NCI-H774 (cell line): ENCODE measurements at regions not wholly inside any gene's neighbourhood (a gene's known extent, or its start where the extent isn't known, plus 50 kb on each side); places are given as distances from the start of the nearest gene placed in this dataset.
"Not testable (repeated sequence)": the region's sequence is repeated elsewhere in the genome, so short reads cannot be mapped to it uniquely, and the experiment has no call there.

Experiments
- DNase-seq: peaks from one replicate; lab custom pipeline; 2025; lab: John Stamatoyannopoulos, UW

DNA sequence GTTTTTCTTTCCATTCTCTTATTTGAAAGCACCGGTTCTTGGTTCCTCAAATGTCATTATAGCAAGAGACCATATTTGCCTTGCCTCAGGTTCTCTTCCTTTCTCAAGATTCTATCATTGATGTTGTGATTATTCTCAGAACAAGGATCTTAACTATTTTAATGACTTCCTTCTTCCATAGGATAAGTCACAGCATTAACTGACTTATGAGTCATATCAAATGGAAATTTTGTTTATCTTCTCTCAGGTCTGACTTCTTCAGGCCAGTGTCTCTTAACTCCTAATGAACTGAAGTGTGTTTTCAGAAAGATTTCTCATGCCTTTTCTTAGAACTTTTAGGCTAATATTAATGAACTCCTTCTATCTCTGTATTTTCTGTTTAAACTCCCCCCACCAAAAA, 794.6 kb upstream of the LRRN3 start:
- no peak for DNase-seq

DNA sequence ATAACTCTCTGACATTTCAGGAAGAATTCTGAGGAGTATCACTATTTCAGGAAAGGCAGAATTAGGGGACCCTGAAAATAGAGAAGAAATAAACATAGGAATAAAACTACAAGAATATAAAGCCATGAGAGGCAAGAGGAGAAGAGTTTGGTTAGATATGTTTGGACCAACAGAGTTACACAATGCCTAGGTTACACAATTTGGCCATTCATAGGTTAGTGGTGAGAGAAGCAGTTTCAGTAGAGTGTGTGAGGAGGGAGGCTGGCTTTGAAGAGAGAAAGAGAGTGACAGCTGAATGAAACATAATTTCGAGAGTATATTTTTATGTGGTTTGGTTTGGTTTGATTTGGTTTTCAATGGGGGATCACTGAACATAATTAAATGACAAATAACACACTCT, 783.2 kb upstream of the LRRN3 start:
- DNase-seq = no peak

DNA sequence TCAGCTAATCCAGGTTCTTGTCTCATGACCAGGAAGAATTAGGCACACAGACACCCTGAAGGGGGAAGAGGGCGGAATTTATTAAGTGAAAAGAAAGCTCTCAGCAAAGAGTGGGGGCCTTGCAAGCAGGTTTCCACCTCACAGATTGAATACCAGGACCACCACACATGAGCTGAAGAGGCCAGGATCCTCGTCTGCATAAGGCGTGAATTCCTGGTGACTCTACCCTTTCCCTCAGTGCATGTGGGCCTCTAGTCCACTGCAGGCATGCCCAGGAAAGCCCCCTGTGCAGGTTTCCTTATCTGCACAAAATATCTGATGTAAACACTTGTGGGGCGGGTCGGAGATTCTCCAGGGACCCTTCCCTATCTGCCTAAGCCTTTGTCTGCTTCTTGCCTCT, 782.1 kb upstream of the LRRN3 start:
- no peak for DNase-seq

DNA sequence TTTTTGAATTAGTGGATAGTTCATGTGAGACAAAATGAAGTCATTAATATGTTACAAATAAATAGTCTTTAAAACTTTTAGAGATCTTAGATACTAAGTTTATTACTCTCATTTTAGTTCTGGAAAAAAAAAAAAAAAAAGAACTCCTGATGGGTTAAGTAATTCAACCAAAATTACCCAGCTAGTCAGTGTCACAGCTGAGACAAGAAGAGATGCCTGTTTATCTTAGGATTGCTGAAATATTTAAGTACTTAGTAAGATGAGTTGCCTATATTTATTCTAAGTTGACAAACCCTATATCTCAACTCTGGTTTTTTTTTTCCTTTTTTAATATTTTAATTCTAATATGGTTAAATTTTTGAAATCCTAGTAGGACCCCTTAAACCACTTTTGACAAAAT, 781.0 kb upstream of the LRRN3 start:
- no peak for DNase-seq

DNA sequence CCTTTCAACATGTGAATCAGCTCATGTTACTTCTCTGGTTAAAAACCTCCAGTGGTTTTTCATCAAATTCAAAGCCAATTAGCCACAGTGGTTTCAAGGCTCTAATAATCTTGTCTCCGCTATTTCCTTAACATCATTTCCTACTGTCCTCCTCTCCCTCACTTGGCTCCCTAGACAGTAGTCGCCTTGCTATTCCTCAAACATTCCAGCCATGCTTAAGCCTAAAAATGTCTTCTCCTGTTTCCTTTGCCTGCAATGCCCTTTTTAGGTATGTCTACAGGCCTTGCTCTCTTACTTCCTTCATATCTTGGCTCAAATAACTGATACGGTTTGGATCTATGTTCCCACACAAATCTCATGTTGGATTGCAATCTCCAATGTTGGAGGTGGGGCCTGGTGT, 779.4 kb upstream of the LRRN3 start:
- DNase-seq = no peak

DNA sequence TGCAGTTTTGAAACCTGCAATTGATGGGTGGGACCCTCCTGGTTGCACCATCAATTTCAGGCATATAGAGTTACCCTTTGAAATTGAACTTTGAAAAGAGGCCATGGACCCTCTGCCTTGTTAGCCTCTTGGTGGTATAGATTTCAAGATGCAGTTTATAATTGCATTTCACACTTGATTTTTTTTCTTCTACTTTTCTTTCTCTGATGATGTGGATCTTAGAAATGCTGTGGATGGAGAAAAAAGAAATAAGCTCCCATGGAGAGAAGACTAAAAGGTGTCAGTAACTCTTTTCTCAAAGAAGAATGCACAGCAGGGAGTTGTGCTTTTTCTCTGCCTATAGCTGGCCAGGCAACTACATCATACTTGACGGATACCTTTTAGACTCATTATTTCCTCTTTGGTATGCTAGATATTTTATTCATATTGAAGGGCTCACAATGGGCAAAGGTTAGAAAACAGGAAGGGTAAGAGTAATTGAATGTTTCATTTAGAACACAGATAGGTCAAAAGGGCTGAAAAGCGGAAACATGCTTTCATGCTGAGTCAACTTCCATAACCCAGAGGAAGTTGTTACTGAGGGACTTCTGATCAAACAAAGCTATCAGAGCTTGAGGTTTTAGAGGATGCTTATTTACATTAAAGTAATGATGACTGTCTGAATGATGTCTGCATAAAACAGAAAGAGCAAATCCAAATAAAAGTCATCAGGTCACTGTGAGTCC, 773.2 kb upstream of the LRRN3 start:
- DNase-seq = no peak

DNA sequence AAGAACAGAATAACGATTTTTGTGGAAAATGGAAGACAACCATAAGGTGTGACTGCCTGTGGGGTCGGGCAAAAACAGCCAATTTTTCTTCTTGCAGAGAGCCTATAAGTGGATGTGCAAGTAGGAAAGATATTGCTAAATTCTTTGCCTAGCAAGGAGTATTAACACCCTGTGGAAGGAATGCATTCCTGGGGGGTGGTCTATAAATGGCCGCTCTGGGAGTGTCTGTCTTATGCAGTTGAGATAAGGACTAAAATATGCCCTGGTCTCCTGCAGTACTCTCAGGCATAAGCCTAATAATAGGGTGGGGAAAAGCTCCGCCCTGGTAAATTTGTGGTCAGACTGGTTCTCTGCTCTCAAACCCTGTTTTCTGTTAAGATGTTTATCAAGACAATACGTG, 770.6 kb upstream of the LRRN3 start:
- not testable (repeated sequence) for DNase-seq

DNA sequence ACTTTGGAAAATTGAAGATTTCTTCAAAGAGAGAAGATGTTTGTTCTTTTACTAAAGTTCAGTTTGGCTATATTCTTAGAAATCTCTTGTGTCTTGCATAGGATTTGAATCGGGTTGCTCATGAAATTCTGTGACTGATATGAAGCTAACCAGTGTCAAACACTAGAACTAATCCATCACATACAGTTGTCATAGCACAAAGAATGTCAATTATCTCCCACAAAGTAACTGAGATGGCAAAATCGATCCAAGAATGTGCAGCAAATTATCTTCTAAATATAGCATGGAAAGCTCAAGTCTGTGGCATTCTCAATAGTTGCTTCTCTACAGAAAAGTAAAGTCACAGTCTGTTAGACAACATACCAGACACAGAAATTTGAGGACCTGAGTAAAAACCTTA, 768.1 kb upstream of the LRRN3 start:
- DNase-seq = no peak

DNA sequence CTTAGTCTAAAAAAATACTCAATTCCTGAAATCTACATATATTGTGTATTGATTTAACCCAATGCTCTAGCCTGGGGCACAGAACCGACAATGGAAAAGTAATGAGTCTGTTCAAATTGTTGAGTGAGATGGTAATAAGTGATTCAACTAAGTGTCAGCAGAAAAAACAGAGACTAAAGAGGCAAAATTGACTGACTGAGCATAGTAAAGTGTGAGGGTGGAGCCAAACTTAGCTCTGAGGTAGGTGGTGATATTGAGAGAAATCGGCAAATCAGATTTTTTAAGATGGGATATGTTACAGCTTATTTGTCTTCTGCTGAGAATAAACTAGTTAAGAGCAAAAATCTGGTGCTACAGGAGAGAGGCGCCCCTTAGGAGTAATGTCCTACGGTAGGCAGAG, 764.0 kb upstream of the LRRN3 start:
- DNase-seq = no peak

DNA sequence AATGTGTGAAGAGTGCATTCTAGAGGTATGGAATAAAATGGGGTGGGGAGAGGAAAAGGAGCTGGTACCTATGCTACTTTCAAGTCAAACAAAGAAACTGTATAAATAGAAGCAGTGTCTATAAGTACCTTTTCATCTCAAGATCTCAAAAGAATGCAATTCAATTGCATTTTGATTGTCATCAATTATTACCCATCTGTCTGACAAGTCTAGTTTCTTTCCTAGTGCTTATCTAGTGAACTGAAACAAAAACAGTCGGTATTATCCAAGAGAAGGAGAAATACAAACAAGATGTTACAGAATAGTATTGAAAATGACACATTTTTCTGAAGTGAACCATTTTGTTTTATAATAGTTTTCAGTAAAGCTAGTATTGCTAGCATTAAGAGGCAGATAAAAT, 754.5 kb upstream of the LRRN3 start:
- no peak for DNase-seq

DNA sequence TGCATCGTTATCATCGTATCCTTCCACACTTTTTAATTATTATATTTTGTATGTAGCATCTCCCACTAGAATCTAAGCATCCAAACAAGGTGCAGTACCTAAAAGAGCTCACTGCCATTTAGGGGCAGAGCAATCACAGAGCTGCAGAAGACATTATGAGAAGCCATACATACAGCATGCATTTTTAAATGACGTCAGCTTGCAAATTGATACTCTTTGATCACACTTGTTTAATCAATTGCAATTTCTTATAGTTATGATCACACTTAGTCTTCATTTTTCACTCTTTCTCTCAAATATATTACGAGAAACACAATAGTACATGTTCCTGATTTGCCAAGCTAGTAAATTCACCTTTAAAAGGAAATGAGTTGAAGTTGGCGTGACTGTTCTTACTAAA, 753.3 kb upstream of the LRRN3 start:
- DNase-seq = no peak

DNA sequence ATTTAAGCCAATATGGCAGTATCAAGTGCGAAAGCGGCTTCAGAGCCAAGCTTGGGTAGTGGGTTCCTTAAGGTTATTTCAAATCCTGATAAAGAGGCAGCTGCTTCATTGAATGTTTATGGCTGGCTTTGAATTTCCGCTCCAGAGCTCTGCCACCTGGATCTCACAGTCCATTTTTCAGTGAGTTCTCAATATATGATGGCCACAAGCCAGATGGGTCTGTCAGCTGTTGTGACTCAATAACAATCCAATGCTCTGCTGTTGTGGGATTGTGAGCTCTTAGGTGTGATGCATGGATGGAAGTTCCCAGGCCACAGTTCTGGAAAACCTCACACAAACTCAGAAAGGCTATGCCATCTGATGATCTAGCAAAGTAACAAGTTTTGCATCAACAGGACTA, 743.8 kb upstream of the LRRN3 start:
- DNase-seq = no peak

DNA sequence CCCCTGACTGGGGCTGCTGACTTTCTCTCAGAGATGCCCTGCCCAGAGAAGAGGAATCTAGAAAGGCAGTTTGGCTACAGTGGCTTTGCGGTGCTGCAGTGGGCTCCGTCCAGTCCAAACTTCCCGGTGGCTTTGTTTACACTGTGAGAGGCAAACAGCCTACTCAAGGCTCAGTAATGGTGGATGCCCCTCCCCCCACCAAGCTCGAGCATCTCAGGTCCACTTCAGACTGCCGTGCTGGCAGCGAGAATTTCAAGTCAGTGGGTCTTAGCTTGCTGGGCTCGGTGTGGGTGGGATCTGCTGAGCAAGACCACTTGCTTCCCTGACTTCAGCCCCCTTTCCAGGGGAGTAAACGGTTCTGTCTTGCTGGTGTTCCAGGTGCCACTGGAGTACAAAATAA, 734.5 kb upstream of the LRRN3 start:
- DNase-seq = no peak

DNA sequence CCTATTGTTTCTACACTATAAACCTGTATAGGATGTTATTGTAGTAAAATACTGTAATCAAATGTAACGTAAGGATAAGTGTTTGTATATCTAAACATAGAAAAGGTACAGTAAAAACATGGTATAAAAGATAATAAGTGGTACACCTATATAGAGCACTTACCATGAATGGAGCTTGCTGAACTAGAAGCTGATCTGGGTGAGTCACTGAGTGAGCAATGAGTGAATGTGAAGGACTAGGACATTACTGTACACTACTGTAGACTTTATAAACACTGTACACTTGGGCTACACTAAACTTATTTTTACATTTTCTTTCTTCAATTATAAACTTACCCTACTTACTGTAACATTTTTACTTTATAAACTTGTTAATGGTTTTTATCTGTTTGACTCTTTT, 732.9 kb upstream of the LRRN3 start:
- no peak for DNase-seq

DNA sequence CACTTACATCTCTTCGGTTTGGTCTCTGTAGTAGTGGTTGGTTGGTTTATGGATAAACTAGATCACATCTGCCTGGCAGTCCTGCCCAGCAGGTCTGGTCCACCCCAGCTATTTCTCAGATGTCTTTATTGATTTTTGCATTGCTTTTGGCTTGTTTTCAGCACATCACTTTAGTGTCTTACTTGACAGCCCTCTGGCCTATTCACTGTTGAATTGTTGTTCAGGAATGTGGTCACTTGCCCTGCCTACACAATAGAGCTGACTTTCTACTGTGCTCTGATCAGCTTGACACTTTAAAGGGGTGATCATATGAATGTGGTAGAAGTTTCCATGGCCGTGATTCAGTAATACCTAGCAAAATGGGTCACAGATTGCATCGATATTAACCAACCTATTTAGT, 719.2 kb upstream of the LRRN3 start:
- no peak for DNase-seq

DNA sequence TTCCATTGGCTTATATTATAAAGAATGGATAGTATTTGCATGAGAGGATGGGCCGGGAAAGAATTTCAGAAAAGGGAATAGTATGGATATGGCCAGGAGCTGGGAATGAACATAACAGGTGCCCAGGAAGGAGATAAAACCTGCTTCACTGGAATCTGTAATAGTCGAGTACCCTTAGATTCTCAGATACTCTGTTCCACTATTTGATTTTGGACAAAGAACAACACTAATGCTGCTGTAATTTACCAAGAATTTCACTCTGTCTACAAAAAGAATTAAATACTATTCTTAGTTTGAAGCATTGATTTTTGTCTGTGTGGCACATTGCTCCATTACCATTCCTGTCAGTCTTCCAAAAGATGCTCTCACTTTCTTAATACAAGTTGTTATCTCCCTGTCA, 718.2 kb upstream of the LRRN3 start:
- DNase-seq = no peak

DNA sequence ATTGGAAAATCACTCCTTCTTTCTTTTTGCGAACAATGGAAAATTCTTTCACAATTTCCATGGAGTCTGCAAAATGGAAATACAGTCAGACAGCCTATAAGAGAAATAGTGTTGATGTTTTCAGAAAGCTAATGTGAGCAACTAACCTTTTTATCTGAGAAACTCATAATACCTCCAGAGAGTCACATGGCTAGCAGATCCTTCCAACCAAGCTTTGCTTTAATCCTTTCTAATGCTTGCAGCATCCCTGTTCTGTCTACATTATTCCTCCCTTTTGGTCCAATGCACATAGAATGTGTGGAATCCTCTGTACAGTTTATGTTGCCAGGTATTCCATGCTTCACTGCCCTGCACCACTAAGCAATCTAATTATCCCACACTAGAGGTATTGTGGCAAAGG, 717.5 kb upstream of the LRRN3 start:
- no peak for DNase-seq

DNA sequence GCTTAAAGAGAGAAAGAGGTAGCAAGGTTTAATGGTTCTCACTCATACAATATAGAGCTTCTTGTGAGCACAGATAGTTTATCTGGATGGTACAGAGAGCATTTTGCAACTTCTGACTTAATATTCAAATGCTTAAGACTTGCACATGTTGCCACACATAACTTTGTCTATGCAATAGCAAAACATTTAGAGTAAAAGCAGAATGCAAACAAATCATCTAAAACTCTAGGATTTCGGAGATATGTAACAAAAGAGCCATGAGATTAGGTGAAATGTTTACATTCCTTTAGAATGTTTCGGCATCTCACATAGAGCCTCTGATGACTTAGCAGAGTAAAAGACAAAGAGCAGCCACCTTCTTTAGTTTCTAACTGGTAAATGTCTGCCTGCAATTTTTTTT, 717.1 kb upstream of the LRRN3 start:
- no peak for DNase-seq

DNA sequence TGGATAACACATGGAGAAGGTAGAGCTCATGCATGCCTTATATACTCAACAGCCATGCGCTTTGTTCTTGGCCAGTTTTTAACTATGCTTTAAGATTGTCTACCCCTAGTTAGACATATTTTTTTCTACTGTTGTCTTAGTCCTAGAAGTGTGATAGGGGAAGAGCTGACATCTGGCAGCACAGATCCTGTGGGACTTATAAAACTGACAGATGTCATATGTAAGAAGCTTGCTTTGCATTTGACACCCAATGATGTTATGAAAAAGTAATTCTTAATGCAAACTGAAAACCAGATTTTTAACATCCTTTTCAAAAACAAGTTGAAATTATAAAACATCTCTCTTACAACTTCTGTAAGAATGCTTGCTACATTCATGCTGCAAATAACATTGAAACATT, 715.9 kb upstream of the LRRN3 start:
- DNase-seq = no peak

DNA sequence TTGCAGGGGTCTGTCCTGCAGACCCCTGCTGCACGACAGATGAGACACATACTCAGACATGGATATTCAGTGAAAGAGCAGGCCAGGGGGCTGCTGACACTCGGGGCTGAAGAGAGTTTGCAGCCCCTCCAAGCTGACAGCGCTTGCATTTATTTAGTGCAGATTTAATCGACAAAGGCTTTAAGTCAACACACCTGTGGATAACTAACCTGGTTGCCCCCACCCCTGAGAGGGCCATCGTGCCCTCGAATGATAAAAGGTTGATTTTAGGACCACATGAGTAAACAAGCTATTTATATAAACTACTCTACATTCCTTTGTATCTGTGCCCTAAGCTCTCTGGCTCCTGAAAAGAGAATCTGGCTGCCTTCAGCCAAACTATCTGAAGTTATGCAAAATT, 708.2 kb upstream of the LRRN3 start:
- no peak for DNase-seq

DNA sequence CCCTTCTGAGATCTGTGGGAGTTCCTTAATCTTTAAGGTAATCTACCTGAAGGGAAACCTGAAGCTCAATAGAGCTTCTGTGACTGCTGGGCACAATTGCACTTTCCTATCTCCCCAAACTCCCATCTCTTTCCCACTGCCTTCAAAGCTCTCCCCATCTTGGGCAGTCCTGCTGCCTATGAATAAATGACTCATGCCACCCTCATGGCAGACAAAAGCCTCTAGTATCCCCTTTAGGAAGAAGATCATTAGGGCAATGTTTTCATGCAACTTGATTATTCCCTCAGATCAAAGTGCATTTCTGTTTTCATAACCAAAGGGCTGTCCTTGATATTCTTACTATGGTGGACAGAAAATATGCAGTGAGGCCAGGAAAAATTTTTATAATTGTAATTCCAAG, 704.9 kb upstream of the LRRN3 start:
- no peak for DNase-seq

DNA sequence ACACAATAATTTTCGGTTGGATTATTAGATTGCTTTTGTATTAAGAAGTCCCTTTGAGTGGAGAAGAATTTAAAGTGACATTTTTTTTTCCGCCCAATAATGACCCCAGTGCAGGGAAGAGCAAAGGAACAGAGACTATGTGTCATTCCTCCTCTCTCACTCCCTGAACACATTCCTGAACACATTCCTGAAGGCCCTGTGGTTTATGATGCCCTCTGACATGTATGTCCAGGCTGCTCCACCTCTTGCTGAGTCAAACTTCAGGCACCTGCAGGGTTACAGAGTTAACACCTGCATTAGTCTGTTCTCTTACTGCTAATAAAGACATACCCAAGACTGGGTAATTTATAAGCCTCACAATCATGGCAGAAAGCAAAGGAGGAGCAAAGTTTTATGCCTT, 704.0 kb upstream of the LRRN3 start:
- DNase-seq = no peak

DNA sequence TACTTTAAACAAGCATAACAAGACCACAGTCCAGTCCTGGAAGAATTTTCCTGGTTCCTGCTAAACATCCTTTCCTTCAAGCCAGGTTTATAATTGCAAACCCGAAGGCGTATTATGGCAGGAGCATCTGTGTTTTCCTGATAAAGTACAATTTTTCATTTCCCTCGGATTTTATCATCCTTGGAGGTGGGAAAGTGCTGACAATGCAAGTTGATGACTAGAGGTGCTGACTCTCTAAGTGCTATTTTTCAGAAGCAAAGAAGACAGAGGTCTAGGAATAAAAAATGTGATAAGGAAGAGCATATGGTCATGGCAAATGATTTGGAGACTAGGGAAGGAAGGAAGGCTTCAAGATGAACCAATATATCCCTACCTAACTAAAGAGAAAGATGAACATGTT, 703.2 kb upstream of the LRRN3 start:
- DNase-seq = no peak

DNA sequence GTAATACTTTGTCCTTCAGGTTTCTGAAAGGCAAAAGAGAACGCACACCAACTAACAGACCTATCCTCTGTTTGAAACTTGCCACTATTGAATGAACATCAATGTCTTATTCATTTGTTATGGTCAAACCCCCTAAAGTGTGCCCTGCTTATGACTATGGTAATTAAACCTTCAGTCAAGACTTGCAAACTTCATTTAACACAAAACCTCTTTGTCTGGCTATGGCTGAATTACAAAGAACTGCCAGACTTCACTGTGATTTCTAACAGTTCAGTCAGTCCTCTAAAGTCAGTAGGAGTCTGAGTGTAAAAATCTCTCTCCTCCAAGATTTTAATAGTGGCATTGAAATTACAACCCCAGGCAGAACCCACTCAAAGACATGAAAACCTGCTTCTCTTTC, 702.5 kb upstream of the LRRN3 start:
- DNase-seq = no peak

DNA sequence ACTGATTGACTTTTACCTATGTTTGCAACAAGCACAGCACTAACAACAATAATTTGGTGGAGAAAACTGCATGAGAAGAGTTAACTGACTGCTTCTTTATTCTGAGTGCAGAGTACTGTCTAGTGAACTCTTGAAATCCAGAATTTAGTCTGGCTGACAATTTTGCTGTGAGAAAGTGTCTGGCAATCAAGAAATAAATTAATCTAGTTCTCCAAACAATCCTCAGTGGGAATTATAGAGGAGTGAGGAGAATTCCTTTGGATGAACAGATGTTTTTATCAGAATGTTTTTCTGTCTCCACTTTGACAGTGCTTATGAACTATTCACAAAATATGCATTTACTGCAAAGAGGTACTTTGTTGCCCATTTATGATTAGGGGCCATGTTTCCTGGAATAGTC, 694.9 kb upstream of the LRRN3 start:
- DNase-seq = no peak
